HG02798 (cell line): ENCODE measurements at regions not wholly inside any gene's neighbourhood (a gene's known extent, or its start where the extent isn't known, plus 50 kb on each side); places are given as distances from the start of the nearest gene placed in this dataset.

Source experiments
- ATAC-seq: cut with Tn5 transposase; IDR thresholded peaks from one replicate; pipeline ENCODE4 v1.9.1; 2021; ENCODE audit warnings: mild to moderate bottlenecking; ENCODE audit not compliant: unreplicated experiment, poor library complexity

- ATAC-seq = no peak
Measured at GRCh38 chr11:13868710-13869397, 93.7 kb upstream of the SPON1 start.

DNA sequence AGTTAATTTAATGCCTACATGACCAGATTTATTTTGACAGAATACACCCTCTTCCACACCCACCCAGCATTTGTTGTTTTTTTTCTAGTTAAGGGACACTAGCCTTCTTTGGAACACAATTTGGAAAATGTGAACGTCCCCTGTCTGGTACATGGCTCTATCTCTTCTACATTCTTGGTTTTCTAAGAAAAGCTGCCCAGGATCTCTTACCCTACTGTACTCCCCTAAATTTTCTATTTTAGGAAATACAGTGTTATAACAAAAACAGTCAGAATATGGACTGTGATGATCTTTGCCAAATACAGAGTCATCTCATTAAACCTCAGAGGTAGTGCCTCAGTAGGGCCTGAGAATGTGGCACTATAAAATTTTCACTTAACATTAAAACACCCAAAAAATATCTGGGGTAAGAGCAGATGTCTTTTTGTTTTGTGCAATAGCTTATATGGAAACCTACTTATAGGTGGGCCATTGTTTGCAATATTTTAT, 93.1 kb upstream of the SPON1 start:
- ATAC-seq = no peak

- ATAC-seq = no peak
Measured at GRCh38 chr11:13874597-13874996, 87.9 kb upstream of the SPON1 start.

- no peak for ATAC-seq
Measured at GRCh38 chr11:13875643-13876042, 86.9 kb upstream of the SPON1 start.

- no peak for ATAC-seq
Measured at GRCh38 chr11:13876423-13876822, 86.1 kb upstream of the SPON1 start.

DNA sequence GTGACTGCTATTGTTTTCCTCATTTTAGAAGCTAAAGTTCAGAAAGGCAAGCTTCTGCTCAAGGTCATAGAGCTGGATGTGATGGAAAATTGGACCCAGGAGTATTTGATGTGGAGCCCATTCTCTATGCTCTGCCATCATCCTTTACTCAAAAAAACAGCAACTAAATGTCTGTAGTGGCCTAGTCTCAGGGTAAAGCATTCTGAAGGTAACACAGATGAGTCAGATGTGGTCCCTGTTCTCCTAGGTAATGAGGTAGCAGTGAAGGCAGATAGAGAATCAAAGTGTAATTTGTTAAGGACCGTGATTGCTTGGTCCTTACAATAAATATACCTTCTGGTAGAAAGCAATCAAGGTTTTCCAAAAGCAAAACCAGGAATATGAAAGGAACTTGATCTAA, 84.4 kb upstream of the SPON1 start:
- ATAC-seq = no peak

- ATAC-seq = no peak
Measured at GRCh38 chr11:13880634-13881033, 81.9 kb upstream of the SPON1 start.

DNA sequence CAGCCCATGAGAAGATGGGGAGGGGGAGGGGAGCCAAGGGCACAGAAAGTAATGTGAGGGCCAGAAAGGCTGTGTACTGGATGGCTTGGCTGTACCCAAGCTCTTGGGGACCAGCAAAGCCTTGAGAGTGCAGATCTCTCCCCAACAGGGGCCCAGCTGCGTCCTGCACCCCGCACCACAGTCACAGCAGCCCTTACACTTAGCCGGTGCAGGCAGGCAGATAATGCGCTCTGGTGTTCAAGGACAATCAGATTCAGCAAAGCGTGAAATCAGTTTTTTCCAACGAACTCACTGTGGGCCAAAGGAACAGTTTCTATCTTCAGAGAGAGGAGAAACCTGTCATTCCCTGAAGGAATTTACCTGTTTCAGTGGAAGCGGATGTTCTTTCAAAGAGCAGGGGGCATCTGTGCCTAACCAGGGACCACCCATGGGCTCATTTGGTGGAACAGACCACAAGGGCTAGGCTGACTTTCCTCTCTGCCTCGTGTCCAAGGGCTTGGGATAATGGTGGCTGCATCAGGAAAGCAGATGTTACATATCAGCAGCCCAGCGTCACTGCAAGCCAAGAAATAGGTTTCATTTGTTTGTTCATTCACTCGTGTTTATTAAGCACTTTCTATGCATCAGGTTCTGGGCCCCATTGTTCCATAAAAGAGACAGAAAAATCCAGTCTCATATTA, 81.2 kb upstream of the SPON1 start:
- no peak for ATAC-seq

DNA sequence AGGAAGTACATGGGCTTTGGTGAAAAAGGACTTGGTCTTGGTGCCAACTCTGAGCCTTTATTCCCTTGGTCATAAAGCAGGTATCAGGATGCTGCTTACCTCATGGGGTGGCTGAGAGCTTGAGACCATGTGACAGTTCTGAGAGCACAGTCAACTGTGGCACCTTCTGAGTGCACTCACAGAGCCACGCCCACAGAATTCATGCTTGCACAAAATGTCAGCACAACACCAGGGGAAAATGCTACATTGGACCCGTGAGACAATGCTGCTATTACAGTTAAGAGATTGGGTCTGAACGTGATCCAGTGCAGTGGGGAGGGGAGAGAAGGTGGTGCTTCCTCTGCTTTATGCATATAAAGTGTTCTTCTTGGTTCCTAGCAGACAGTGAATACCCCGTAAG, 79.5 kb upstream of the SPON1 start:
- peak; percentile 64 for ATAC-seq

DNA sequence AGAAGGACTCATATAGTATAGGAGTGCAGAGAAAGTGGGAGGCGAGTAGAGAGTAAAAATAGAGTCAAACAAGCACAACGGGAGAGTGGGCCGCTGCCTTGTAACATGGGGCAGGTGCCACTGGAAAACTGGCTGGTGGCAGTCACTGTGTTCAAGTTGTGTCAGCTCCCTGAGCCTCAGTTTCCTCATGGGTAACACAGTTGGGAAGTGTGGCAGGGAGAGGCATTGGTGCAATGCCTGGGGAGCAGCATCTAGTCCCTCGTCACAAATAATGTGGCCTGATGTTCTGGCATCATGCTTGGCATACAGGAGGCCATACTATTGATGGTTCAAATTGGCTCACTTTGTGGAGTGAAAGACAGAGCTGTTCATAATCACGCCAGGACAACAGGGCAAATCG, 78.9 kb upstream of the SPON1 start:
- no peak for ATAC-seq

GRCh38 chr11:13884158-13884799, 78.2 kb upstream of the SPON1 start:
- no peak for ATAC-seq

- no peak for ATAC-seq
Measured at GRCh38 chr11:13885083-13885482, 77.4 kb upstream of the SPON1 start.

DNA sequence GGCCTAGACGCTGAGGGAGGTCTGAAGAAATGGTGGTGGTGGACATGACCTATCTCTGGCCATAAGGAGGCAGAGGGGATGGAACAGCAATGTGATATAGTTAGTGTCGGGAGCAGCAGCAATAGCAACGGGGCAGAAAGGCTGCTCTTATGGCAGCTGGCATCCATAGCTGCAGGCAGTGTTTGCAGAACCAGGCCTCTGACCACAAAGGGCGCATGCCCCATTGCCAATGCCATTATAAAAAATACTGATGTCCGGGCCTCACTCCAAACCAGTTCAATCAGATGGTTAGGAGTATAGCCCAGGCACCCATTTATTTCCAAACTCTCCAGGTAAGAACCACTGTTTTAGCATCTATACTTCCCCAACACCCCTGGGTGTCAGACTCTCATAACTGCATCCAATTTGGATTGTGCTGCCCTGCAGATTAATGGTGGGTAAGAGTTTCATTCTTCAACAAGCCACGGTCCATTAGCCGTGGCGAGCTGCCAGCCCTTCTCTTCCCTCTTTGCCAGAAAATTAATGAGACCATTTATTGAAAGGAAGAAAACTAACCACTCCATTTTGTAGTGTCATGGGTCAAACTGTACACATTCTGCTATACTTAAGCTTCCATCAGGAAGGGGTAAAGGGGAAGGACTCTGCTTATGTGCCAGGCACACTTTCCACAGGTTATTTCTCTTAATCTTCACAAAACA, 72.8 kb upstream of the SPON1 start:
- no peak for ATAC-seq

DNA sequence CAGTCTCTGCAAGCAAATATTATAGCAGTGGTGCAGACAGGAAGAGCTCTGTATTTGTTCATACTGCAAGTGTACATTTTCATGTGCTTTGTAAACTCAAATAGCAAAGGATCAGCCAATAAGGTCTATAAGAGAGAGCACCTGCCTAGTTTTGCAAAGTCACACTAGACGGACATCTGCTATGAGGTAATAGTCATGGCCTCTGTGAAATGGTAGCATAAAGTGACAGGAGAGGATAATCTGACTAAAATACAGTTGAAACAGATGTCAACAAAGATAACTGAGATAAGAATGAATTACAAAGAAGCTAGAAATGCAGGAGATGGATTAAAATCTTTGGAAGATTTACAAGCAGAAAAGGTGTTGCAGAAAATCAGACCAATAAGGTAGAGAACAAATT, 70.6 kb upstream of the SPON1 start:
- no peak for ATAC-seq

GRCh38 chr11:13896175-13896980, 66.1 kb upstream of the SPON1 start:
- ATAC-seq = no peak

- ATAC-seq = no peak
Measured at GRCh38 chr11:13896981-13897353, 65.6 kb upstream of the SPON1 start.

- no peak for ATAC-seq
Measured at GRCh38 chr11:13897646-13898276, 64.8 kb upstream of the SPON1 start.

DNA sequence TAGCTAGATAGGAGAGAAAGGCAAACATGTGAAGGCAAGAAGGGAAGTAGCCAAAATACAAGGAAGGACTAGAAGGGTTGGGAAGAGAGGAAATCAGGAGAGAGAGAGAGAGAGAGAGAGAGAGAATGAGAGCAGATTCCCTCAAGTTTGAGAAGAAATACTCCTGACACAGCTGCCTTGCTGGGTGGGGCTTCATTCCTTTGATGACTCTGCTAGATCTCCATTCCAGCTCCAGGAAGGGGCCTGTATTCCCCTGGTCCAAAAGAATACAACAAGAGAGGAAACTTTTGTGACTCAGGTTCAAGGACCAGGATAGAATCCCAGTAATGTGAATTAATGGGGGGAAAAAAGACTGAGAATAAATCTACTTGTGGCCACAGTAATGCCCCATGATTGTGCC, 62.9 kb upstream of the SPON1 start:
- ATAC-seq = no peak

- no peak for ATAC-seq
Measured at GRCh38 chr11:13902523-13902922, 60.0 kb upstream of the SPON1 start.
